ENCODE measurements at regions not wholly inside any gene's neighbourhood (a gene's known extent, or its start where the extent isn't known, plus 50 kb on each side); places are given as distances from the start of the nearest gene placed in this dataset.

- Histone ChIP-seq H3K4me1 (ENCODE audit: control insufficient read depth, insufficient read depth, low read length, poor library complexity, severe bottlenecking) (no peaks in the 10 kb centered on the region), H3K9me3 (ENCODE audit: control insufficient read depth, low read length) (no peaks in the 10 kb centered on the region), H3K36me3 (ENCODE audit: control insufficient read depth, insufficient read depth, low read length) (no peaks in the 10 kb centered on the region), H3K27me3 (replicated peaks; ENCODE audit: control insufficient read depth, insufficient read depth, low read length, poor library complexity, severe bottlenecking) (no peaks in the 10 kb centered on the region), H3K27ac (ENCODE audit: insufficient read depth, low read length, poor library complexity, severe bottlenecking) (no peak overlapping the region), H3K4me3 (ENCODE audit: insufficient read depth, low read depth, low read length, poor library complexity, severe bottlenecking) (no peak overlapping the region)
- DNase-seq, result no peak
Measured at GRCh38 chr18:77530732-77531131, 281.1 kb downstream of the GALR1 start.

- no peak for DNase-seq
- no peak overlapping the region for H3K4me3 ChIP-seq (ENCODE audit: insufficient read depth, low read depth, low read length, poor library complexity, severe bottlenecking)
- H3K4me1 ChIP-seq (ENCODE audit: control insufficient read depth, insufficient read depth, low read length, poor library complexity, severe bottlenecking), result no peaks in the 10 kb centered on the region
- no peak overlapping the region for H3K27ac ChIP-seq (ENCODE audit: insufficient read depth, low read length, poor library complexity, severe bottlenecking)
- no peaks in the 10 kb centered on the region for H3K36me3 ChIP-seq (ENCODE audit: control insufficient read depth, insufficient read depth, low read length)
- no peaks in the 10 kb centered on the region for H3K9me3 ChIP-seq (ENCODE audit: control insufficient read depth, low read length)
- H3K27me3 ChIP-seq (replicated peaks; ENCODE audit: control insufficient read depth, insufficient read depth, low read length, poor library complexity, severe bottlenecking), result no peaks in the 10 kb centered on the region
Measured at GRCh38 chr18:77539860-77540259, 290.2 kb downstream of the GALR1 start.

- H3K27ac ChIP-seq (ENCODE audit: insufficient read depth, low read length, poor library complexity, severe bottlenecking), result no peak overlapping the region
- no peak overlapping the region for H3K4me3 ChIP-seq (ENCODE audit: insufficient read depth, low read depth, low read length, poor library complexity, severe bottlenecking)
- no peak for DNase-seq
- H3K4me1 ChIP-seq (ENCODE audit: control insufficient read depth, insufficient read depth, low read length, poor library complexity, severe bottlenecking), result no peaks in the 10 kb centered on the region
- no peaks in the 10 kb centered on the region for H3K9me3 ChIP-seq (ENCODE audit: control insufficient read depth, low read length)
- H3K36me3 ChIP-seq (ENCODE audit: control insufficient read depth, insufficient read depth, low read length), result no peaks in the 10 kb centered on the region
- no peaks in the 10 kb centered on the region for H3K27me3 ChIP-seq (replicated peaks; ENCODE audit: control insufficient read depth, insufficient read depth, low read length, poor library complexity, severe bottlenecking)
Measured at GRCh38 chr18:77544792-77545191, 295.1 kb downstream of the GALR1 start.

GRCh38 chr18:77547757-77548156 is 298.1 kb downstream of the GALR1 start:
- H3K4me3 ChIP-seq (ENCODE audit: insufficient read depth, low read depth, low read length, poor library complexity, severe bottlenecking), result no peak overlapping the region
- H3K36me3 ChIP-seq (ENCODE audit: control insufficient read depth, insufficient read depth, low read length), result no peaks in the 10 kb centered on the region
- DNase-seq, result no peak
- no peaks in the 10 kb centered on the region for H3K4me1 ChIP-seq (ENCODE audit: control insufficient read depth, insufficient read depth, low read length, poor library complexity, severe bottlenecking)
- no peak overlapping the region for H3K27ac ChIP-seq (ENCODE audit: insufficient read depth, low read length, poor library complexity, severe bottlenecking)
- H3K27me3 ChIP-seq (replicated peaks; ENCODE audit: control insufficient read depth, insufficient read depth, low read length, poor library complexity, severe bottlenecking), result no peaks in the 10 kb centered on the region
- H3K9me3 ChIP-seq (ENCODE audit: control insufficient read depth, low read length), result no peaks in the 10 kb centered on the region

- Histone ChIP-seq H3K27me3 (replicated peaks; ENCODE audit: control insufficient read depth, insufficient read depth, low read length, poor library complexity, severe bottlenecking) (no peaks in the 10 kb centered on the region), H3K27ac (ENCODE audit: insufficient read depth, low read length, poor library complexity, severe bottlenecking) (no peak overlapping the region), H3K4me3 (ENCODE audit: insufficient read depth, low read depth, low read length, poor library complexity, severe bottlenecking) (no peak overlapping the region), H3K4me1 (ENCODE audit: control insufficient read depth, insufficient read depth, low read length, poor library complexity, severe bottlenecking) (no peaks in the 10 kb centered on the region), H3K9me3 (ENCODE audit: control insufficient read depth, low read length) (no peaks in the 10 kb centered on the region), H3K36me3 (ENCODE audit: control insufficient read depth, insufficient read depth, low read length) (no peaks in the 10 kb centered on the region)
- DNase-seq, result no peak
Measured at GRCh38 chr18:77548790-77549420, 299.3 kb downstream of the GALR1 start.

GRCh38 chr18:77550625-77551024 is 301.0 kb downstream of the GALR1 start:
- H3K27me3 ChIP-seq (replicated peaks; ENCODE audit: control insufficient read depth, insufficient read depth, low read length, poor library complexity, severe bottlenecking), result no peaks in the 10 kb centered on the region
- no peak overlapping the region for H3K4me3 ChIP-seq (ENCODE audit: insufficient read depth, low read depth, low read length, poor library complexity, severe bottlenecking)
- no peaks in the 10 kb centered on the region for H3K9me3 ChIP-seq (ENCODE audit: control insufficient read depth, low read length)
- no peaks in the 10 kb centered on the region for H3K4me1 ChIP-seq (ENCODE audit: control insufficient read depth, insufficient read depth, low read length, poor library complexity, severe bottlenecking)
- no peak for DNase-seq
- no peak overlapping the region for H3K27ac ChIP-seq (ENCODE audit: insufficient read depth, low read length, poor library complexity, severe bottlenecking)
- H3K36me3 ChIP-seq (ENCODE audit: control insufficient read depth, insufficient read depth, low read length), result no peaks in the 10 kb centered on the region

GRCh38 chr18:77551055-77551454 is 301.4 kb downstream of the GALR1 start:
- Histone ChIP-seq H3K4me3 (ENCODE audit: insufficient read depth, low read depth, low read length, poor library complexity, severe bottlenecking) (no peak overlapping the region), H3K9me3 (ENCODE audit: control insufficient read depth, low read length) (no peaks in the 10 kb centered on the region), H3K27ac (ENCODE audit: insufficient read depth, low read length, poor library complexity, severe bottlenecking) (no peak overlapping the region), H3K27me3 (replicated peaks; ENCODE audit: control insufficient read depth, insufficient read depth, low read length, poor library complexity, severe bottlenecking) (no peaks in the 10 kb centered on the region), H3K4me1 (ENCODE audit: control insufficient read depth, insufficient read depth, low read length, poor library complexity, severe bottlenecking) (no peaks in the 10 kb centered on the region), H3K36me3 (ENCODE audit: control insufficient read depth, insufficient read depth, low read length) (no peaks in the 10 kb centered on the region)
- DNase-seq, result no peak

GRCh38 chr18:77552945-77553344 is 303.3 kb downstream of the GALR1 start:
- no peaks in the 10 kb centered on the region for H3K36me3 ChIP-seq (ENCODE audit: control insufficient read depth, insufficient read depth, low read length)
- no peak overlapping the region for H3K27ac ChIP-seq (ENCODE audit: insufficient read depth, low read length, poor library complexity, severe bottlenecking)
- no peaks in the 10 kb centered on the region for H3K9me3 ChIP-seq (ENCODE audit: control insufficient read depth, low read length)
- H3K4me1 ChIP-seq (ENCODE audit: control insufficient read depth, insufficient read depth, low read length, poor library complexity, severe bottlenecking), result no peaks in the 10 kb centered on the region
- DNase-seq, result no peak
- H3K4me3 ChIP-seq (ENCODE audit: insufficient read depth, low read depth, low read length, poor library complexity, severe bottlenecking), result no peak overlapping the region
- H3K27me3 ChIP-seq (replicated peaks; ENCODE audit: control insufficient read depth, insufficient read depth, low read length, poor library complexity, severe bottlenecking), result peaks cover 3% of the 10 kb centered on the region

- peaks cover 3% of the 10 kb centered on the region for H3K27me3 ChIP-seq (replicated peaks; ENCODE audit: control insufficient read depth, insufficient read depth, low read length, poor library complexity, severe bottlenecking)
- no peak overlapping the region for H3K4me3 ChIP-seq (ENCODE audit: insufficient read depth, low read depth, low read length, poor library complexity, severe bottlenecking)
- no peak for DNase-seq
- H3K27ac ChIP-seq (ENCODE audit: insufficient read depth, low read length, poor library complexity, severe bottlenecking), result no peak overlapping the region
- no peaks in the 10 kb centered on the region for H3K9me3 ChIP-seq (ENCODE audit: control insufficient read depth, low read length)
- H3K4me1 ChIP-seq (ENCODE audit: control insufficient read depth, insufficient read depth, low read length, poor library complexity, severe bottlenecking), result no peaks in the 10 kb centered on the region
- no peaks in the 10 kb centered on the region for H3K36me3 ChIP-seq (ENCODE audit: control insufficient read depth, insufficient read depth, low read length)
Measured at GRCh38 chr18:77554061-77554460, 304.4 kb downstream of the GALR1 start.

GRCh38 chr18:77557046-77557587 is 307.5 kb downstream of the GALR1 start:
- no peaks in the 10 kb centered on the region for H3K36me3 ChIP-seq (ENCODE audit: control insufficient read depth, insufficient read depth, low read length)
- no peak overlapping the region for H3K27ac ChIP-seq (ENCODE audit: insufficient read depth, low read length, poor library complexity, severe bottlenecking)
- peaks cover 3% of the 10 kb centered on the region for H3K27me3 ChIP-seq (replicated peaks; ENCODE audit: control insufficient read depth, insufficient read depth, low read length, poor library complexity, severe bottlenecking)
- H3K4me1 ChIP-seq (ENCODE audit: control insufficient read depth, insufficient read depth, low read length, poor library complexity, severe bottlenecking), result no peaks in the 10 kb centered on the region
- H3K4me3 ChIP-seq (ENCODE audit: insufficient read depth, low read depth, low read length, poor library complexity, severe bottlenecking), result no peak overlapping the region
- DNase-seq, result no peak
- no peaks in the 10 kb centered on the region for H3K9me3 ChIP-seq (ENCODE audit: control insufficient read depth, low read length)

All from effector memory CD4-positive, alpha-beta T cell (primary cell).